Adrenal gland (tissue), 9 donors: ENCODE measurements at regions not wholly inside any gene's neighbourhood (a gene's known extent, or its start where the extent isn't known, plus 50 kb on each side); places are given as distances from the start of the nearest gene placed in this dataset.

Experiments used
- DNase-seq, 7 donors: peaks; one replicate each; pipeline ENCODE4 v3.0.0-alpha.2; 2019 to 2020
- H3K27ac ChIP-seq, 5 donors: fragments of 200-600 bp; sonication (generic) in 4 of 5; 1 replicate in 3 of 5; 2 replicates in 2 of 5; pipeline versions ENCODE4 v1.5.1 to v1.8.0; 2016 to 2020; ENCODE audit warnings: mild to moderate bottlenecking in 1 of 5
- H3K27me3 ChIP-seq: fragments of 200-600 bp; 2 replicates; pipeline ENCODE4 v1.8.0; 2021
- H3K36me3 ChIP-seq, 2 donors: fragments of 200-600 bp; replicated peaks in 1 of 2; 1 replicate in 1 of 2; 2 replicates in 1 of 2; pipeline versions ENCODE4 v1.5.1 to v1.8.0; 2018 to 2022
- H3K4me1 ChIP-seq, 2 donors: fragments of 200-600 bp; replicated peaks in 1 of 2; 1 replicate in 1 of 2; 2 replicates in 1 of 2; pipeline versions ENCODE4 v1.5.1 to v1.8.0; 2018 to 2021
- H3K4me3 ChIP-seq, 4 donors: fragments of 200-600 bp; sonication (generic) in 3 of 4; one replicate each; pipeline ENCODE4 v1.5.1; 2016 to 2018
- H3K9me3 ChIP-seq, 3 donors: fragments of 200-600 bp; sonication (generic) in 1 of 3; replicated peaks in 1 of 3; 1 replicate in 2 of 3; 2 replicates in 1 of 3; pipeline versions ENCODE4 v1.5.1 to v1.8.0; 2016 to 2021
- CTCF ChIP-seq, 6 experiments: fragments of 450-650 bp in 4 of 6; fragments of 200-600 bp in 2 of 6; sonication (generic) in 1 of 6; IDR thresholded peaks; 1 replicate in 5 of 6; 2 replicates in 1 of 6; pipeline versions ENCODE4 v1.5.1 to v1.8.0; 2016 to 2021; ENCODE audit warnings: antibody characterized with exemption in 6 of 6, mild to moderate bottlenecking in 2 of 6, moderate library complexity in 1 of 6
- POLR2A ChIP-seq, 2 donors: fragments of 450-650 bp; IDR thresholded peaks; one replicate each; pipeline ENCODE4 v1.6.1; 2017; ENCODE audit warnings: antibody characterized with exemption in 2 of 2, mild to moderate bottlenecking in 2 of 2, moderate library complexity in 1 of 2
- WGBS, 4 donors: extraction: QIAGEN DNeasy Blood & Tissue Kit in 2 of 4; methylation state at CpG; one replicate each; pipeline versions ENCODE4 v1.1.5 to v1.1.7; 2013 to 2017; 5-methylcytosine and 5-hydroxymethylcytosine counted together
- intact Hi-C, 2 donors: fragments of 100-400 bp; cut with DNase I; formaldehyde crosslinking; loops; one replicate each; pipeline versions ENCODE4 v1.14.1 to v1.15.0; 2022 to 2023
- donor health status: healthy with polysubstance abuse.
- donor health status: Bipolar disorder and iron deficiency.
- donor health status: DM: yes; HTN: yes; CAD: no.
- donor health status: DM: no; HTN: no; CAD: no.
- donor health status: DM: no; HTN: no; CAD: no.

- DNase-seq: no peak
- Histone ChIP-seq H3K4me1 (peaks cover 0 to 11% of the 10 kb centered on the region in 2 donors), H3K27me3 (no peaks in the 10 kb centered on the region), H3K36me3 (no peaks in the 10 kb centered on the region), H3K4me3 (no peak overlapping the region), H3K27ac (no peak overlapping the region), H3K9me3 (no peaks in the 10 kb centered on the region)
- 64 to 80% (median 72%) methylated on average over 2 of the region's 2 CpGs for WGBS, 4 donors
- TF ChIP-seq POLR2A (IDR thresholded peaks at IDR 0.05) (no peak), CTCF (IDR thresholded peaks at IDR 0.05) (no peak)
- intact Hi-C loops: no loop called here
These were observed 235.9 kb upstream of the IRF2BP2 start for GRCh38 chr1:234845836-234846235.

- H3K27ac ChIP-seq: no peak overlapping the region
- DNase-seq: no peak
- TF ChIP-seq POLR2A (IDR thresholded peaks at IDR 0.05) (no peak), CTCF (IDR thresholded peaks at IDR 0.05) (no peak)
- WGBS, 4 donors: 56 to 79% (median 77%) methylated on average over 5 of the region's 5 CpGs
- no peak overlapping the region for H3K4me3 ChIP-seq
- intact Hi-C loops: no loop called here
- no peaks in the 10 kb centered on the region for H3K9me3 ChIP-seq
- H3K36me3 ChIP-seq: no peaks in the 10 kb centered on the region
- no peaks in the 10 kb centered on the region for H3K27me3 ChIP-seq
- H3K4me1 ChIP-seq: peaks cover 0 to 11% of the 10 kb centered on the region in 2 donors
These were observed 235.2 kb upstream of the IRF2BP2 start for GRCh38 chr1:234845097-234845660.

- no peak for DNase-seq
- H3K9me3 ChIP-seq: no peaks in the 10 kb centered on the region
- H3K27ac ChIP-seq: peak overlapping the region in 1 of 5 donors; percentile 9
- H3K4me1 ChIP-seq: peaks cover 0 to 5% of the 10 kb centered on the region in 2 donors
- no peaks in the 10 kb centered on the region for H3K27me3 ChIP-seq
- no peak overlapping the region for H3K4me3 ChIP-seq
- no peak for TF ChIP-seq CTCF (IDR thresholded peaks at IDR 0.05)
- TF ChIP-seq POLR2A (IDR thresholded peaks at IDR 0.05): no peak
- WGBS, 4 donors: 58 to 72% (median 67%) methylated on average over 7 of the region's 7 CpGs
- no peaks in the 10 kb centered on the region for H3K36me3 ChIP-seq
- intact Hi-C loops: no loop called here
These were observed 234.6 kb upstream of the IRF2BP2 start for GRCh38 chr1:234844479-234845031.

- Histone ChIP-seq H3K4me1 (peaks cover under 1 to 5% of the 10 kb centered on the region in 2 donors), H3K9me3 (no peaks in the 10 kb centered on the region), H3K27ac (no peak overlapping the region), H3K36me3 (no peaks in the 10 kb centered on the region), H3K27me3 (no peaks in the 10 kb centered on the region), H3K4me3 (no peak overlapping the region)
- intact Hi-C loops: no loop called here
- DNase-seq: no peak
- WGBS, 4 donors: 75 to 78% (median 76%) methylated on average over 3 of the region's 3 CpGs
- TF ChIP-seq POLR2A (IDR thresholded peaks at IDR 0.05): no peak
- no peak for TF ChIP-seq CTCF (IDR thresholded peaks at IDR 0.05)
These were observed 234.0 kb upstream of the IRF2BP2 start for GRCh38 chr1:234843946-234844345.
